ACHN (cell line): ENCODE measurements at regions not wholly inside any gene's neighbourhood (a gene's known extent, or its start where the extent isn't known, plus 50 kb on each side); places are given as distances from the start of the nearest gene placed in this dataset.
"Not testable (repeated sequence)": the region's sequence is repeated elsewhere in the genome, so short reads cannot be mapped to it uniquely, and the experiment has no call there.

ENCODE experiments used
- DNase-seq: peaks from one replicate; pipeline ENCODE4 v3.0.0-alpha.2; 2015
- in situ Hi-C: cut with HindIII; loops from 2 replicates; pipeline ENCODE4 v1.10.0; 2017; ENCODE audit warnings: low sequenced_read_pairs, low pct_ligation_motif_present, low pct_unique_long_range_greater_than_20kb

GRCh38 chr13:64206430-64207225, 2791.0 kb upstream of the PCDH20 start:
- DNase-seq = no peak
- in situ Hi-C loops = no loop called here

GRCh38 chr13:64202517-64202916, 2786.9 kb upstream of the PCDH20 start:
- no peak for DNase-seq
- in situ Hi-C loops = no loop called here

GRCh38 chr13:64197232-64197631, 2781.6 kb upstream of the PCDH20 start:
- in situ Hi-C loops = no loop called here

GRCh38 chr13:64186503-64187250, 2771.0 kb upstream of the PCDH20 start:
- no peak for DNase-seq
- in situ Hi-C loops = no loop called here

More at GRCh38 chr13:64197232-64197631, 2781.6 kb upstream of the PCDH20 start:
- no peak for DNase-seq

GRCh38 chr13:64186071-64186470, 2770.4 kb upstream of the PCDH20 start:
- in situ Hi-C loops = no loop called here
- no peak for DNase-seq

GRCh38 chr13:64180756-64181155, 2765.1 kb upstream of the PCDH20 start:
- in situ Hi-C loops = no loop called here
- DNase-seq = no peak

GRCh38 chr13:64165826-64166225, 2750.2 kb upstream of the PCDH20 start:
- DNase-seq = no peak
- in situ Hi-C loops = no loop called here

GRCh38 chr13:64164435-64164834, 2748.8 kb upstream of the PCDH20 start:
- in situ Hi-C loops = no loop called here
- no peak for DNase-seq

GRCh38 chr13:64160479-64160878, 2744.8 kb upstream of the PCDH20 start:
- DNase-seq = no peak
- in situ Hi-C loops = no loop called here

GRCh38 chr13:64158908-64159307, 2743.3 kb upstream of the PCDH20 start:
- in situ Hi-C loops = no loop called here

GRCh38 chr13:64154514-64154913, 2738.9 kb upstream of the PCDH20 start:
- peak; percentile 5 for DNase-seq
- in situ Hi-C loops = no loop called here

More at GRCh38 chr13:64158908-64159307, 2743.3 kb upstream of the PCDH20 start:
- no peak for DNase-seq

- DNase-seq = no peak
- in situ Hi-C loops = no loop called here
Observed at GRCh38 chr13:64130600-64130999, 2715.0 kb upstream of the PCDH20 start.

GRCh38 chr13:64130171-64130570, 2714.5 kb upstream of the PCDH20 start:
- DNase-seq = no peak
- in situ Hi-C loops = no loop called here

- in situ Hi-C loops = no loop called here
- no peak for DNase-seq
Observed at GRCh38 chr13:64127856-64128255, 2712.2 kb upstream of the PCDH20 start.

- DNase-seq = no peak
- in situ Hi-C loops = no loop called here
Observed at GRCh38 chr13:64127192-64127591, 2711.5 kb upstream of the PCDH20 start.

- DNase-seq, in situ Hi-C loops: not testable (repeated sequence)
Observed at GRCh38 chr13:64121023-64121709, 2705.5 kb upstream of the PCDH20 start.

GRCh38 chr13:64099994-64100393, 2684.3 kb upstream of the PCDH20 start:
- in situ Hi-C loops = no loop called here
- no peak for DNase-seq

GRCh38 chr13:64090311-64090710, 2674.7 kb upstream of the PCDH20 start:
- in situ Hi-C loops = no loop called here
- no peak for DNase-seq

GRCh38 chr13:64088491-64088890, 2672.8 kb upstream of the PCDH20 start:
- no peak for DNase-seq
- in situ Hi-C loops = no loop called here
